ENCODE measurements at regions not wholly inside any gene's neighbourhood (a gene's known extent, or its start where the extent isn't known, plus 50 kb on each side); places are given as distances from the start of the nearest gene placed in this dataset.

DNA sequence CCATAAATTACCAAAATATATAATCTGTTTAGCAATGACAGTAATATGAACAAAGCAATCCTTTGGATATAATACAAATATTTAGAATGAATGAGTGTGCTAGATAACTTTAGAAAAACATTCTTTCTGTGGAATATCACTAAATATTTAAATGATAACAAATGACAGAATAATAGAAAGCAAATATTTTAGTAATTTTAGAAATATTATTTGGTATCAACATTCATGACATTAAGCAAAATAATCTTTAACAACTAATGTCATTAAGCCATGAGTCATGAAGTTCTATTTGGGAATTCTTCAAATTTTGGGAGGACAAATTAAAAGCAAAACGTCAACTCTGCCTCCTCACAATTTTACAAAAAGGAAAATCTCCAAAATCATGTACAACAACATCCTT, 844.8 kb upstream of the LRRN3 start:
- TF ChIP-seq TAF1 (IDR thresholded peaks at IDR 0.05; ENCODE audit: low read depth, low read length) (no peak), POLR2A (IDR thresholded peaks at IDR 0.05; ENCODE audit: low read depth, low read length) (no peak), POLR2AphosphoS5 (IDR thresholded peaks at IDR 0.05; ENCODE audit: low read depth, low read length) (no peak), POU2F2 (IDR thresholded peaks at IDR 0.05; ENCODE audit: low read depth, low read length) (no peak), SPI1 (IDR thresholded peaks at IDR 0.05; ENCODE audit: low read depth, low read length) (no peak)

All from GM12891 (cell line).